ENCODE measurements at regions not wholly inside any gene's neighbourhood (a gene's known extent, or its start where the extent isn't known, plus 50 kb on each side); places are given as distances from the start of the nearest gene placed in this dataset.
"Not testable (repeated sequence)": the region's sequence is repeated elsewhere in the genome, so short reads cannot be mapped to it uniquely, and the experiment has no call there.

DNA sequence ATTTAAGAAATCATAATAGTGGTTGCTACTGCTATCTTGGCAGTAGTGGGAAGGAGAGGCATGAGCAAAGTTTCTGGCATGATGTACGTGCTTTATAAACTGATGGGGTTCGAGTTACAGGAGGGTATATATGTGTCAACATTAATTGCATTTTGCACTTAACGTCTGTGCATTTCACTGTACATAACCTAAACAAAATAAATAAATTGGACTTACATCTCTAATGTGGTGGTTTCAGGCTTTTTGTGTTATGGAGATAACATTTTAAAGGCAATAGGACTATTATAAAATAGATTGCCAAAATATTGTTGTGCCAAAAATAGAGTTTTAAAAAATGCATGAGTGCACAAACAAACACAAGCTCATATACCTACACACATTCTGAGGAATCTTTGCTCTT, 1001.1 kb upstream of the GJE1 start:
- no peak for DNase-seq

DNA sequence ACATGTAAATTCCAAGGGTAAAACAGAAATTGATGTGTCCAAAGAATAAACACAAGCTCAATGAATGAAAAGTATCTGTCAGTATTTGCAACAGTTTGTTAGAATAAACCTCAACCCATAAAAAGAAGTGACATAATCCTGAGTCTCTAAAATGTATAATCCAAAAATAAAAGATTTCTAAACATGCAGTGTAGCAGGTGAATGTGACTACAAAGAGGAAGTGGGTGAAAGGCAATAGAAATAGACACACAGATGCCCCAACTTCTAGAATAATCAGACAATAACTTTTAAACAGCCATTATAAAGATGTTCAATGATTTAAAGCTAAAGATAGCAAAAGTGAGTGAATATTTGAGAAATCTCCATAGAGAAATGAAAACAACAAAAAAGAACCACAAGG, 1009.2 kb upstream of the GJE1 start:
- DNase-seq: no peak

GRCh38 chr6:141123049-141123448, 1009.7 kb upstream of the GJE1 start:
- no peak for DNase-seq

DNA sequence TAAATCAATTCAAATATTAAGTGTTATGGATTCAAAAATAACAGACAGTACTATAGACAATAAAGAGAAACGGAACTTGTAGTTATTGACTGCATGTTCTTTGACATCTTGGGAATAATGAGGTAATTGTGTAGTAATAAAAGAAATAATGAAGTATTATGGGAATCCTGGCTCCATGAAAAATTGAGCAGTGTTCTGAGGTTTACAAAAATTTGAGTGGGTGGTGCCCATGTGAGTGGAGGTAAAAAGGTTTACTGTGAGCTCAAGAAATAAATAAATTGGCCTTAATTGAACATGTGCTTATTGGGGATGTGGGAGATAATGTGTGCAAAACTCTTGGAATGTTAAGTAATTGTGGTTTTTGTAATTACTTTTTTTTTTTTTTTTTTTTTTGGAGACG, 1013.7 kb upstream of the GJE1 start:
- DNase-seq: no peak

DNA sequence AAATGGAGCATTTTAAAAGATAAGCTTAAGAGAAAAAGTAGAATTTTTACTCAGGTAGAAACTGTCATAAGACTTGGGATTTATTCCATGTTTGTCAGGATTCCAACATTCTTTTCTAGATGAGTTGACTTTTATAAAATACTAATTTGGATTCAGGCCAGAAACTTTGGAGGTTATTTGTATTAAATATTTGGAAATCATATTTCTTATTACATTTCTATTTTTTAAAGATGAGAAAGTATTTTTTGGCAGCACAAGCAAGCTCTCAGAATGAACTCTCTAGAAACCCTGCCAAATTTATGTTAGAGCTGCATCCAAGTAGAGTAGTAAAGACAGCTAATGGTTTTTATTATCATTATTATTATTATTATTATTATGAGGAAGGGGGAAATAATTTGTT, 1014.9 kb upstream of the GJE1 start:
- no peak for DNase-seq

DNA sequence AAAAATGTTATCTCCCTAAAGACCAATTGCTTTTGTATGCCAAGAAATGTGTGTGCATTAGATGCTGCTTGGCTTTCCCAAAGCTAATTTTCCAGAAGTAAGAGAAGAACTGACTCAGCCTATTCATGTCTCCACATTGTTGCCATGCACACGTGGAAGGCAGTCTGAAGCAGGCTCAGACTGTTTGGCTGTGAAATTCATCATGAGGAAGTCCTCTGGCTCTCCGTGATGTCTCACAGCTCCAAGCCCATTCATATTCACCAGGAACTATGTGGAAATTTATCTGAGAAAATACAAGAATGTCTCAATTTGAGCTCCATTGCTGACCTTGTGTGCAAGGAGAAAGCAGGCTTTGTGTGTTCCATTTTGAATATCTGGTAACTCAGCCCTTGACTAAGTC, 1022.2 kb upstream of the GJE1 start:
- DNase-seq: no peak

GRCh38 chr6:141107591-141108160, 1025.0 kb upstream of the GJE1 start:
- DNase-seq: no peak

DNA sequence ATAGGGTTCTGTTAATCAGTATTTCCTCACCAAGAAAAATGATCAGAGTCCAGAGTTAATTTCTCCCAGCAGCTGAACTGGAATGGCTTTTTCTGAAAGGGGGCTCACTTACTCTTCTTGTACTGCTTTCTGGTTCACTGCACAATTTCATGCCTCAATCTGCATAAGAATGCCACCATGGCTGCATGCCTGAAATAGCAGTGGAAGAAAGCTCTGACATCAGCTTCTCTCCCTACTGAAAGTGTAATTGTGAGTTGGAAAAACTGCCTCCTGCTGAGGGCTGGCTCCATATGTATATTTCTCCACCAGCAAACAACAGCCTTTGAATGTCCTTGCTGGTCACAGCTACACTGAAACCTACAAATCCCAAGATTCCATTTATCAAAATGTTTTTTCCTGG, 1027.2 kb upstream of the GJE1 start:
- DNase-seq: peak in 1 of 2 experiments; percentile 7

DNA sequence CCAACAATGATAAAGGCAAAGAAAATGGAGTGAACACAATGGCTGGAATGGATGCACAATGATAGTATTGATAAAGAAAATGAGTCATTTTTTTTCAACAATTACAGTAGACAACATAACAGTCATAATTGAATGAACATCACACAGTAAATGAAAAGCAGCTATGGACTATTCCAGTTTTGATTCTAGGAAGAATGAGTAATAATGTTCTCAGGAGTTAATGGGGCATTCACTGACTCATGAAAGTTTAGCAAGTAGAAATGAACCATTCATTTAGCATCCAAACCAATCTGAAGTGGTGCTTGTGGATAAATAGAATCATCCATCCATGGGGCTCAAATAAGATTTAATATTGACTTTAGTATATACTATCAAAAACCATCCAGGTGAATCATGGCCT, 1029.5 kb upstream of the GJE1 start:
- no peak for DNase-seq

DNA sequence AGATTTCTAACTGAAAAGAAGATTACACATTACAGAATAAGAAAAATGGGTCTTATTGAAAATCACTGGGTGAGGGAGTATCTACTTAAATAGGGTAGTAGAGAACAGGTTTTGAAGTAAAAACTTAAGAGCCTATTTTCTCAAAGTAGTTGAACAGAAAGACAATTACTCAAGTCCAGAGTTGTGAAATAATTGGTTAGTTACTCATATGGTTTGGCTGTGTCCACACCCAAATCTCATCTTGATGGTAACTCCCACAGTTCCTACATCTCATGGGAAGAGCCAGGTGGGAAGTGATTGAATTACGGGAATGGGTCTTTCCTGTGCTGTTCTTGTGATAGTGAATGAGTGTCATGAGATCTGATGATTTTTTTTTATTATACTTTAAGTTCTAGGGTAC, 1035.3 kb upstream of the GJE1 start:
- DNase-seq: no peak

- no peak for DNase-seq
Measured at GRCh38 chr6:141095308-141095707, 1037.4 kb upstream of the GJE1 start.

DNA sequence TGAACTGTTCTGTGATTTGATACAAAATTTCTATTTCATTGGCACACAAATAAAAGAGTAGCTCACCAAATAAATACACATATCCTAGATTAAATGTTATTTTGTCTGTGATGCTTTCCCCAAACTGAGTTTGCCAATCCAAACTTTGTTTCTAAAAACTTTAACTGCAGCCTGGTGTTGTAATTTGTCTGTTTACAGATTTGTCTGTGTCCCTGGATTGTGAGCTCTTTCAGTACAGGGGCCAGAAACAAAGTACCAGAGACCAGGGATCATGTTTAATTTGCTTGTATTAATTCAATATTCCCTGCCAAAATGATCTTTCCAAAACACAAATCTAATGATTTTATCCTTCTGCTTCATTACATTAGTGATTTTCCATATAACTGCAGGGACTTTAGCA, 1044.6 kb upstream of the GJE1 start:
- no peak for DNase-seq

DNA sequence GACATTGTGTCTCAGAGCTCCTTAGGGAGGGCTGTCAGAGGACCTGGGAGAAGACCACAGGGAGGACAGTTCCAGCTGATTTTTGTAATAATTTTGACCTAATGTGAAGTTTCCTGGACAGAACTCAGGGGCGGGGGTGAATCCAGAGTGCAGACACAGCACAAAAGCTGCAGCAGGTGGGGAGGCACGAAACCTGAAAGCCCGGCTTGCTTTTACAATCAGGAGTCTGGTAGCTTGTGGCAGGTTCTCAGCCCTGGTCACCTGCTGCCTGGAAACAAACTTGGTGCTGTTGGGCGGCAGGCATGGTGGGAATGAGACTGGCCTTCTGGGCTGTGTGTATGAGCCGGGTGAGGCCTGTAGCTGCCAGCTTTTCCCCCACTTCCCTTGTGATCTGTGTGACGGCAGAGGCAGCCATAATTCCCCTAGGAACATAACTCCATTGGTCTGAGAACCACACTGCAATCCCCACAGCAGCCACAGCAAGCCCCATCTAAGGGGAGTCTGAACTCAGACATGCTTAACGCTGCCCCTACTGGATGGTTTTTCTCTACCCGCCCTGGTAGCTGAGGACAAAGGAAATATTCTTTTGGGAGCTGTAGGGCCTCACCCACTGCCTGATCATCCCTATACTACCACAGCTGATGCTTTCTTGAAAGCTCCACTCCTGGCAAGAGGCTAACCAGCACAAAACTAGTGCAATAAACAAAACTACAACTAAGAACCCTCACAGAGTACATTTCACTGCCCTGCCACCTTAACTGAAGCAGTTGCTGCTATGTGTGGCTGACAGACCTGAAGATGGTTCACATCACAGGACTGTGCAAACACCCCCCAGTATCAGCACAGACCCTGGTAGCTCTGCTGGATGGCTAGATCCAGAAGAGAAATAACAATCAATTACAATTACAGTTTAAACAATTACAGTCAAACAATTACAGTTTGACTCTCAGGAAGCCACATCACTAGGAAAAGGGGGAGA, 1055.1 kb upstream of the GJE1 start:
- DNase-seq: peak; percentile 38 to 61

DNA sequence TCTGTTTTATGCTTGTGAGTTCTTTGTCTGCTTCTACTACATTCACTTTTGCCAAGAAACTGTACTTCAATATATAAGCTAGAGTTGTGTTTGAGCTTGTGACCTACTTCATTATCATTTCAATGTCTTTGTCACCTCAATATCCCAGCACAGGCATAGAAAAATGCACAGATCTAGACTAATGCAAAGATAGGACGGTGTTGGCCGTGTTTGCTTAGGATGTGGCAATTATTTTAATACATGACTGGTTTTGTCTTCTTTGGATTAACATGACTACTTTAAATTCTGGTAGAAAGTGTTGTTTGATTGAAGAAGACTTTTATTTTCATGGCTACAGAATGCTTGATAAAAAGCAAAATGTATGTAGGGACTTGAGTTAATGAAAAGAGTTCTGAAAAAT, 1075.0 kb upstream of the GJE1 start:
- no peak for DNase-seq

- no peak for DNase-seq
Measured at GRCh38 chr6:141056945-141057625, 1075.6 kb upstream of the GJE1 start.

- DNase-seq: no peak
Measured at GRCh38 chr6:141050471-141050870, 1082.3 kb upstream of the GJE1 start.

- no peak for DNase-seq
Measured at GRCh38 chr6:141048451-141048850, 1084.3 kb upstream of the GJE1 start.

- DNase-seq: not testable (repeated sequence)
Measured at GRCh38 chr6:141046496-141046895, 1086.2 kb upstream of the GJE1 start.

DNA sequence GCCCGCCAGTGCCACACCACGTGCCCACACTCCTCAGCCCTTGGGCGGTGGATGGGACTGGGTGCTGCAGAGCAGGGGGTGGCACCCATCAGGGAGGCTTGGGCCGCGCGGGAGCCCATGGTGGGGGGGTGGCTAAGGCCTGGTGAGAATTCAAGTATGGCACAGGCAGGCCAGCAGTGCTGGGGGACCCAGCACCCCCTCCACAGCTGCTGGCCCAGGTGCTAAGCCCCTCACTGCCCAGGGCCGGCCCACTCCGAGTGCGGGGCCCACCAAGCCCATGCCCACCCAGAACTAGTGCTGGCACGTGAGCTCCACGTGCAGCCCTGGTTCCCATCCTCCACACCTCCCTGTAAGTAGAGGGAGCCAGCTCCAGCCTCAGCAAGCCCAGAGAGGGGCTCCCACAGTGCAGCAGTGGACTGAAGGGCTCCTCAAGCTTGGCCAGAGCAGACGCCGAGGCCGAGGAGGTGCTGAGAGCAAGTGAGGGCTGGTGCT, 1091.1 kb upstream of the GJE1 start:
- no peak for DNase-seq

DNA sequence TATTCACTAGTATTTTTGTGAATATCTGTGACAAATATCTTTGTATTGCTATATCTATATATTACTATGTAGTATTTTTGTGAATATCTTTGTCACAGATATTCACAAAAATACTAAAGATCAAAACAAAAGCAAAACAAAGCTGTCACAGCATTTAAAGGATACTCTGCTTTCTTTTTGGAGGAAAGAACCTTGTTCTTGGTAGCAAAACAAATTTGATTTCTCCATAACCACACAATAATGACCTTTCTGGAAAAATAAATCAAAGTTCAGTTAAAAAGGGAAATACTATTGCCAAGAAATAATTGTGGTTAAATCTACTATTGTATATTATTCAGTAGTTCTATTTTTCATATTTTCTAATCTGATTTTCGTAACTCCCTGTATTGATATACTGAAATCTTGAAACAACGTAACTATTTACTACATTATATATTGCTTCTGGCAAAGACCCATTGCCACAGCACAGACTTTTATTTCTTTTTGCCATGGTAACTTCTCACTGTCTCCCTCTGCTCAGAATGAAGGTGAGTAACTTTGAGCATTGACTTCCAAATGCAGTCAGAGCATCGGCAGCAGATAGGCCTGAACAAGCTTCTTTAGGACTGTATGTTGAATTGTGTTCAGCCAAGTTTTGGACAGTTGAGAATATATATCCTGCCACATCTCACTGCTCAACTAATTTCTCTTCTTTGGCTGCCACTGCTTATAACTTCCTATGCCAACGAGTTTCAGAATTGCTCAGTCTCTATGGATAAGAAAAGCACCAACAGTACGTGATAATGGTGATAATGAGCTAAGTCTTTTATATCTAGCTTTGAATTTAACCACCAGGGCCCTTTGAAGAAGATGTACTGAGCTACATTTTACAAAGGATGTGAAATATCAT, 1097.2 kb upstream of the GJE1 start:
- no peak for DNase-seq

DNA sequence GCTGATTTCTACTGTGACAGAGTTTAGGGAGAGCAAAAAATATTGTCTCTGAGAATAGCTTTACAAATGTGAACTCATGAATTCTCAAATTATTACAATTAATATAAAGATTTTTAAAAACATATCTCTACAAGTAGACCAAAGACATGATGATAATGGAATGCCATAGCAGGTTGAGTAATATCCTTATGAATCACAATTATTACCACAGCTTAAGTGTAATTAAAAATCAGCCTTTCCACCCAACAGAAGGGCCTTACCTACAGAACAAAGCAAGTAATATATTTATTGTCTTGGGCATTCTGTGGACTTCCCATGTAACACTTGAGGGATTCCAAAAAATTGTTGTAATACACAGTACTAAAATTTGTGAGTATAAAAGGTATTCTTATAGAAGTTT, 1099.6 kb upstream of the GJE1 start:
- DNase-seq: no peak

GRCh38 chr6:141029908-141030307, 1102.8 kb upstream of the GJE1 start:
- DNase-seq: no peak

DNA sequence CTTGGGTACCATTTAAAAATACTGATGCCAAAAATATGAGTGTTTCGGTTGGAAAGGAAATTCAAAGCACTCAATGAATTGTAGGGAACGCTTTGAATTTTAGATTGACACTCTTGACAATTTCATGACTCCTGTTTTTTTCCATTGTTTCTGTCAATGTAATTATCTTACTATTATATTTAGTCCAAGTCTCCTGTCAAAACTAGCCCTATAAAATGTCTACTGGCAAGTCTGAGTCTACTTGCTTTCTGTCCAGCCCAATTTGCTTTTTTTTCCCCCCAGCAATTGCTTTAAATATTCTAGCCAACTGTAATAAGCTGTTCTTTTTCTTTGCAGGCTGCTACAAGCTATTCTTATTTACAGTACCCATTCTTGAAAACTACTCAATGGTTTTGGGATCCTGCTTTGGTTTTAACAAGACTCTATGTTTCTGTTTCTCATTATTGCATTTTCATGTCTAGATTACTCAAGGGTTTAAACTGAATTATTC, 1103.9 kb upstream of the GJE1 start:
- no peak for DNase-seq

Data from NCI-H526 (cell line).